ENCODE measurements at regions not wholly inside any gene's neighbourhood (a gene's known extent, or its start where the extent isn't known, plus 50 kb on each side); places are given as distances from the start of the nearest gene placed in this dataset.
"Not testable (repeated sequence)": the region's sequence is repeated elsewhere in the genome, so short reads cannot be mapped to it uniquely, and the experiment has no call there.

DNA sequence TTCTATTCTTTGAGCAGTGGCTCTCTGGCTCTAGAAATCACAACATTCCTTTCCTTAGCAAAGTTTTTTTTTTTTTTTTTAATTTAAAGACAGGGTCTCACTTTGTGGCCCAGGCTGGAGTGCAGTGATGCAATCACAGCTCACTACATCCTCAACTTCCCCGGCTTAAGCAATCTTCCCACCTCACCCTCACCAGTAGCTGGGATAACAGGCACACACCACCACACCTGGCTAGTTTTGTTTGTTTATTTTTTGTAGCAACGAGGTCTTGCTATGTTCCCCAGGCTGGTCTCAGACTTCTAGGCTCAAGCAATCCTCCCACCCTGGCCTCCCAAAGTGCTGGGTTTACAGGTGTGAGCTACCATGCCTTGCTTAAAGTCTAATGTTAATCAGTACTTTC is 85.2 kb downstream of the LMO4 start:
- H2AFZ ChIP-seq (ENCODE audit: control insufficient read depth, low read depth, low read length); H3K79me2 ChIP-seq (ENCODE audit: control insufficient read depth, insufficient read depth, low read length); intact Hi-C loops (cut with micrococcal nuclease; ENCODE audit: unreplicated experiment); H3K27me3 ChIP-seq (replicated peaks in 1 of 2; ENCODE audit: control insufficient read depth in 2 of 2, insufficient read depth in 2 of 2, low read length in 1 of 2); H3K4me1 ChIP-seq (ENCODE audit: control insufficient read depth, insufficient read depth, low read length); H3K4me3 ChIP-seq; RAD21 ChIA-PET (ENCODE audit: unreplicated experiment); H3K9me3 ChIP-seq (replicated peaks; ENCODE audit: control insufficient read depth, insufficient read depth, low read length); H3K4me2 ChIP-seq (ENCODE audit: control insufficient read depth, insufficient read depth); H4K20me1 ChIP-seq (ENCODE audit: control insufficient read depth, insufficient read depth); H3K27ac ChIP-seq (ENCODE audit: control insufficient read depth, insufficient read depth); H3K9ac ChIP-seq (ENCODE audit: control insufficient read depth, insufficient read depth, low read length); CTCF ChIA-PET; DNase-seq (ENCODE audit: low read depth, low spot score); in situ Hi-C loops (cut with MboI); ATAC-seq; BruUV-seq (replicated peaks); FAIRE-seq; H3K36me3 ChIP-seq (ENCODE audit: control insufficient read depth in 2 of 2, insufficient read depth in 2 of 2, low read length in 1 of 2): not testable (repeated sequence)
- ChIA-PET SMC1A (ENCODE audit: uncharacterized antibody, unreplicated experiment) (interaction anchor here (1.1 to 2.4 kb wide), 2 partner anchors 10 to 12 kb away, joined by 3 to 8 read pairs; no protein-coding TSS in a partner anchor), POLR2A (interaction anchor here (0.6 kb wide), 1 partner anchor 44 kb away, joined by 4 read pairs; no protein-coding TSS in a partner anchor)
- 50% methylated on average over 2 of the region's 2 CpGs for WGBS (ENCODE audit: insufficient coverage, insufficient replicate concordance, low lambda C conversion rate, missing lambda C conversion rate)

DNA sequence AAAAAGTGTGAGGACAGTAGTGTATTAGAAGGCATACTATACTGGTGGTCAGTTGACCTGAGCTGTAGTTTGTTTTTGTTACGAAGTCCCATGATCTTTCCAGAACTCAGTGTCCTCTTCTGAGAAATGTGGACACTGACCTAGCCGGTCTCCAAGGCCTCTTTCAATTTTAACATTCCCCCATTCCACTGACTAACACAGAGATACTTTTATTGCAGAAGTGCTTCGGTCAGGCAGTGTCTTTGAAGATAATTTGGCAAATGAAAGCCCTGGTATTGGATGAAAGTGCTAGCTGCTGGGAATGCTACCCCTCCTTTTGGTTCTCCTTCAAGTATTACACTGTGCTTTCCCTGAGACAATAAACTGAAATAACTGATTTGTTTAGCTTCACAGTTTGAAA is 89.4 kb downstream of the LMO4 start:
- SMC1A ChIA-PET (ENCODE audit: uncharacterized antibody, unreplicated experiment): interaction anchor here (0.7 kb wide), 2 partner anchors 132 to 137 kb away, joined by 3 read pairs; no protein-coding TSS in a partner anchor
- no TSS peak for BruUV-seq (replicated peaks)
- no peaks in the 10 kb centered on the region for H3K79me2 ChIP-seq (ENCODE audit: control insufficient read depth, insufficient read depth, low read length)
- in situ Hi-C loops (cut with MboI) (no loop called here), intact Hi-C loops (cut with micrococcal nuclease; ENCODE audit: unreplicated experiment) (no loop called here)
- FAIRE-seq: no peak
- H3K4me2 ChIP-seq (ENCODE audit: control insufficient read depth, insufficient read depth): no peak overlapping the region
- no peaks in the 10 kb centered on the region for H3K36me3 ChIP-seq (ENCODE audit: control insufficient read depth in 2 of 2, insufficient read depth in 2 of 2, low read length in 1 of 2)
- 67% methylated on average over 3 of the region's 3 CpGs for WGBS (ENCODE audit: insufficient coverage, insufficient replicate concordance, low lambda C conversion rate, missing lambda C conversion rate)
- no peaks in the 10 kb centered on the region for H3K4me1 ChIP-seq (ENCODE audit: control insufficient read depth, insufficient read depth, low read length)
- no peak overlapping the region for H2AFZ ChIP-seq (ENCODE audit: control insufficient read depth, low read depth, low read length)
- no peak overlapping the region for H3K9ac ChIP-seq (ENCODE audit: control insufficient read depth, insufficient read depth, low read length)
- no peak overlapping the region for H3K27ac ChIP-seq (ENCODE audit: control insufficient read depth, insufficient read depth)
- H4K20me1 ChIP-seq (ENCODE audit: control insufficient read depth, insufficient read depth): no peaks in the 10 kb centered on the region
- H3K9me3 ChIP-seq (replicated peaks; ENCODE audit: control insufficient read depth, insufficient read depth, low read length): no peaks in the 10 kb centered on the region
- POLR2A ChIA-PET: no interaction called here
- H3K4me3 ChIP-seq: no peak overlapping the region
- CTCF ChIA-PET: no interaction called here
- DNase-seq (ENCODE audit: low read depth, low spot score): no peak
- RAD21 ChIA-PET (ENCODE audit: unreplicated experiment): no interaction called here
- no peaks in the 10 kb centered on the region for H3K27me3 ChIP-seq (replicated peaks in 1 of 2; ENCODE audit: control insufficient read depth in 2 of 2, insufficient read depth in 2 of 2, low read length in 1 of 2)
- TF ChIP-seq ZNF217 (IDR thresholded peaks at IDR 0.05) (no peak), MYC (IDR thresholded peaks at IDR 0.05; ENCODE audit: insufficient read depth, insufficient read length, insufficient replicate concordance, low read length, severe bottlenecking) (no peak), JUNB (IDR thresholded peaks at IDR 0.05) (no peak)
- TF ChIP-seq, protein P1, sequence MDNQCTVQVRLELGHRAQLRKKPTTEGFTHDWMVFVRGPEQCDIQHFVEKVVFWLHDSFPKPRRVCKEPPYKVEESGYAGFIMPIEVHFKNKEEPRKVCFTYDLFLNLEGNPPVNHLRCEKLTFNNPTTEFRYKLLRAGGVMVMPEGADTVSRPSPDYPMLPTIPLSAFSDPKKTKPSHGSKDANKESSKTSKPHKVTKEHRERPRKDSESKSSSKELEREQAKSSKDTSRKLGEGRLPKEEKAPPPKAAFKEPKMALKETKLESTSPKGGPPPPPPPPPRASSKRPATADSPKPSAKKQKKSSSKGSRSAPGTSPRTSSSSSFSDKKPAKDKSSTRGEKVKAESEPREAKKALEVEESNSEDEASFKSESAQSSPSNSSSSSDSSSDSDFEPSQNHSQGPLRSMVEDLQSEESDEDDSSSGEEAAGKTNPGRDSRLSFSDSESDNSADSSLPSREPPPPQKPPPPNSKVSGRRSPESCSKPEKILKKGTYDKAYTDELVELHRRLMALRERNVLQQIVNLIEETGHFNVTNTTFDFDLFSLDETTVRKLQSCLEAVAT (IDR thresholded peaks at IDR 0.05): no peak
- TF ChIP-seq, protein P2, sequence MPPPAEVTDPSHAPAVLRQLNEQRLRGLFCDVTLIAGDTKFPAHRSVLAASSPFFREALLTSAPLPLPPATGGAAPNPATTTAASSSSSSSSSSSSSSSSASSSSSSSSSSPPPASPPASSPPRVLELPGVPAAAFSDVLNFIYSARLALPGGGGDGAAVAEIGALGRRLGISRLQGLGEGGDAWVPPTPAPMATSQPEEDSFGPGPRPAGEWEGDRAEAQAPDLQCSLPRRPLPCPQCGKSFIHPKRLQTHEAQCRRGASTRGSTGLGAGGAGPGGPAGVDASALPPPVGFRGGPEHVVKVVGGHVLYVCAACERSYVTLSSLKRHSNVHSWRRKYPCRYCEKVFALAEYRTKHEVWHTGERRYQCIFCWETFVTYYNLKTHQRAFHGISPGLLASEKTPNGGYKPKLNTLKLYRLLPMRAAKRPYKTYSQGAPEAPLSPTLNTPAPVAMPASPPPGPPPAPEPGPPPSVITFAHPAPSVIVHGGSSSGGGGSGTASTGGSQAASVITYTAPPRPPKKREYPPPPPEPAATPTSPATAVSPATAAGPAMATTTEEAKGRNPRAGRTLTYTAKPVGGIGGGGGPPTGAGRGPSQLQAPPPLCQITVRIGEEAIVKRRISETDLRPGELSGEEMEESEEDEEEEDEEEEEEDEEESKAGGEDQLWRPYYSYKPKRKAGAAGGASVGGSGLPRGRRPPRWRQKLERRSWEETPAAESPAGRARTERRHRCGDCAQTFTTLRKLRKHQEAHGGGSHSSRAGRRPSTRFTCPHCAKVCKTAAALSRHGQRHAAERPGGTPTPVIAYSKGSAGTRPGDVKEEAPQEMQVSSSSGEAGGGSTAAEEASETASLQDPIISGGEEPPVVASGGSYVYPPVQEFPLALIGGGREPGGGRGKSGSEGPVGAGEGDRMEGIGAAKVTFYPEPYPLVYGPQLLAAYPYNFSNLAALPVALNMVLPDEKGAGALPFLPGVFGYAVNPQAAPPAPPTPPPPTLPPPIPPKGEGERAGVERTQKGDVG (CRISPR knock-in tag; IDR thresholded peaks at IDR 0.05): no peak
- no peak for ATAC-seq

Data from GM12878 (cell line).